Kidney (tissue), 13 donors: ENCODE measurements at regions not wholly inside any gene's neighbourhood (a gene's known extent, or its start where the extent isn't known, plus 50 kb on each side); places are given as distances from the start of the nearest gene placed in this dataset.

ENCODE experiments used
- DNase-seq, 5 donors: peaks; one replicate each; pipeline ENCODE4 v3.0.0-alpha.2; 2013 to 2020
- FAIRE-seq: peaks from 2 replicates; lab custom pipeline; 2012; peaks lifted over from hg19 to GRCh38; lab: Jason Lieb, UNC
- H3K27ac ChIP-seq, 2 donors: one replicate each; pipeline ENCODE4 v1.7.0; 2013; ENCODE audit warnings: low read depth in 2 of 2, low read length in 2 of 2, inconsistent platforms in 1 of 2
- H3K27me3 ChIP-seq: one replicate; pipeline ENCODE4 v1.7.1; 2013; ENCODE audit warnings: low read length, inconsistent platforms; ENCODE audit not compliant: control insufficient read depth, insufficient read depth
- H3K36me3 ChIP-seq, 3 donors: one replicate each; pipeline versions ENCODE4 v1.7.0 to v1.7.1; 2013; ENCODE audit warnings: low read length in 3 of 3, control low read depth in 1 of 3, inconsistent platforms in 1 of 3; ENCODE audit not compliant: insufficient read depth in 3 of 3, control insufficient read depth in 2 of 3
- H3K4me1 ChIP-seq, 3 donors: one replicate each; pipeline versions ENCODE4 v1.7.0 to v1.7.1; 2013; ENCODE audit warnings: low read length in 3 of 3, inconsistent platforms in 1 of 3, low read depth in 1 of 3; ENCODE audit not compliant: control insufficient read depth in 2 of 3, insufficient read depth in 2 of 3
- H3K4me3 ChIP-seq, 3 donors: one replicate each; pipeline versions ENCODE4 v1.7.0 to v1.8.1; 2013; ENCODE audit warnings: low read length in 3 of 3, control low read depth in 1 of 3, inconsistent platforms in 1 of 3
- H3K9ac ChIP-seq, 3 donors: one replicate each; pipeline versions ENCODE4 v1.7.0 to v1.7.1; 2013; ENCODE audit warnings: low read length in 3 of 3, control low read depth in 1 of 3, inconsistent platforms in 1 of 3
- H3K9me3 ChIP-seq, 3 donors: one replicate each; pipeline versions ENCODE4 v1.7.0 to v1.7.1; 2013; ENCODE audit warnings: low read length in 3 of 3, control low read depth in 1 of 3, inconsistent platforms in 1 of 3; ENCODE audit not compliant: control insufficient read depth in 2 of 3, insufficient read depth in 1 of 3
- intact Hi-C: fragments of 100-400 bp; cut with DNase I; formaldehyde crosslinking; loops from one replicate; pipeline ENCODE4 v1.11.1; 2022
- TF ChIP-seq, protein P1 (sequence below): IDR thresholded peaks from 3 replicates; pipeline ENCODE4 v1.5.1; 2012; ENCODE audit warnings: mild to moderate bottlenecking, moderate library complexity, borderline replicate concordance; ENCODE audit not compliant: insufficient read depth; ENCODE audit errors: extremely low read depth
- donor health status: control.
- donor health status: control.
- donor health status: control.
- donor health status: control.
- donor health status: control.
- donor health status: DM: yes; HTN: yes; CAD: no.
- donor health status: Normal renal cell carcinoma (clear cell type).

GRCh38 chr2:128451084-128452023, 132.7 kb upstream of the HS6ST1 start:
- Histone ChIP-seq H3K4me1 (peaks cover 0 to 3% (median 2%) of the 10 kb centered on the region in 3 donors), H3K4me3 (no peak overlapping the region), H3K27me3 (no peaks in the 10 kb centered on the region), H3K27ac (no peak overlapping the region), H3K36me3 (no peaks in the 10 kb centered on the region), H3K9me3 (peaks cover 0 to 6% (median 0%) of the 10 kb centered on the region in 3 donors), H3K9ac (no peak overlapping the region)
- intact Hi-C loops: no loop called here
- FAIRE-seq (no peak), DNase-seq (peak in 2 of 5 donors; percentile 5 to 37)
- TF ChIP-seq, protein P1, sequence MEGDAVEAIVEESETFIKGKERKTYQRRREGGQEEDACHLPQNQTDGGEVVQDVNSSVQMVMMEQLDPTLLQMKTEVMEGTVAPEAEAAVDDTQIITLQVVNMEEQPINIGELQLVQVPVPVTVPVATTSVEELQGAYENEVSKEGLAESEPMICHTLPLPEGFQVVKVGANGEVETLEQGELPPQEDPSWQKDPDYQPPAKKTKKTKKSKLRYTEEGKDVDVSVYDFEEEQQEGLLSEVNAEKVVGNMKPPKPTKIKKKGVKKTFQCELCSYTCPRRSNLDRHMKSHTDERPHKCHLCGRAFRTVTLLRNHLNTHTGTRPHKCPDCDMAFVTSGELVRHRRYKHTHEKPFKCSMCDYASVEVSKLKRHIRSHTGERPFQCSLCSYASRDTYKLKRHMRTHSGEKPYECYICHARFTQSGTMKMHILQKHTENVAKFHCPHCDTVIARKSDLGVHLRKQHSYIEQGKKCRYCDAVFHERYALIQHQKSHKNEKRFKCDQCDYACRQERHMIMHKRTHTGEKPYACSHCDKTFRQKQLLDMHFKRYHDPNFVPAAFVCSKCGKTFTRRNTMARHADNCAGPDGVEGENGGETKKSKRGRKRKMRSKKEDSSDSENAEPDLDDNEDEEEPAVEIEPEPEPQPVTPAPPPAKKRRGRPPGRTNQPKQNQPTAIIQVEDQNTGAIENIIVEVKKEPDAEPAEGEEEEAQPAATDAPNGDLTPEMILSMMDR: no peak

DNA sequence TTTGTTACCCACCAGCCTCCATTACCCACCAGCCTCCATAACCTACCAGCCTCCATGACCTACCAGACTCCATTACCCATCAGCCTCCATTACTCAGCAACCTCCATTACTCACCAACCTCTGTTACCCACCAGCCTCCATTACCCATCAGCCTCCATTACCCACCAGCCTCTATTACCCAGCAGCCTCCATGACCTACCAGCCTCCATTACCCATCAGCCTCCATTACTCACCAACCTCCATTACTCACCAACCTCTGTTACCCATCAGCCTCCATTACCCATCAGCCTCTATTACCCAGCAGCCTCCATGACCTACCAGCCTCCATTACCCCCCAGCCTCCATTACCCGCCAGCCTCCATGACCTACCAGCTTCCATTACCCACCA, 133.3 kb upstream of the HS6ST1 start:
- DNase-seq: peak in 1 of 5 donors; percentile 30

DNA sequence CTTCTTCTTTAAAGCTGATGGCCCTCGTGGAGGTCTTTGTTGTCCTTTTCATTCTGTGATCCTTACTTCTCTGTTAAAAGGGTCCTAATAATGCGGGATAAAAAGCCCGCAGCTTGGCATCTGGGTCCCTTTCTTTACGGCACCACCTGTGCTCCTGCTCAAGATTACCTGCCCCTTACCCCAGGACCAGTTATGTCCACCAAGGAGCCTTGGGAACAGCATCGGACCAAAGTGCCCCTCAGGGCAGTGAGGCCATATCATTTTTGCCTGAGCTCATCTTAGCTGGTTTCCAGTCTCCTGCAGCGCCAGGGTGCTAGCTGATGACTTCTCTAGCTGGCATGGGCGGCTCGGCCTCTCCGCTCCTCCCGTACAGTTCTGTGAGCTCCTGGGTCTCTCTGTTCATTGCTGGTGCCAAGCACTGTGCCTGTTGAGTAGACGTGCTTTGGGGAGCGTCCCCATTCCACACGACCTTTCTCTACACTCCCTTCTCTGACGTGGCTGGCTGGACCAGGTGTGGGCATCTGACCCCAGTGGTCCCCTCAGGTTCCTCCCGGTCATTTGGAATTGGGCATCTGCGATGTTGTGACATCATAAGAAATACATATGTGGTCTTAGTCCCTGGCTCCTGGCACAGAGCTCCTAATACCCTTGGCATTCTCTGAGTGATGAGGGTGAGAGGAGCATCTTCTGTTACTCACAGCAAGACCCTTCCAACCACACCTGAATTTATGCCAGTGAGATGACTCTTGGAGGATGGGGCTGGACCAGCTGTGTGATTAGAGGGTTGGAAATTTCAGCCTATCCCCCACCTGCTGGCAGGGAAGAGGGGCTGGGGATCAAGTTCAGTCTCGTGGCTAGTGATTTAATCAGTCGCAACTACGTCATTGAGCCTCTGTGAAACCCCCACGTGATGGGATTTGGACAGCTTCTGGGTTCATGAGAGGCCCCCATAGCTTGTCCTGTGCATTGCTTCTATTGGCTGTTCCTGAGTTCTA, 134.2 kb upstream of the HS6ST1 start:
- no peak overlapping the region for H3K27ac ChIP-seq
- DNase-seq (peak in 2 of 5 donors; percentile 22 to 26), FAIRE-seq (no peak)
- no peaks in the 10 kb centered on the region for H3K4me1 ChIP-seq
- no peak overlapping the region for H3K4me3 ChIP-seq
- intact Hi-C loops: no loop called here
- H3K36me3 ChIP-seq: no peaks in the 10 kb centered on the region
- TF ChIP-seq, protein P1: no peak
- peaks cover 0 to 6% (median 0%) of the 10 kb centered on the region in 3 donors for H3K9me3 ChIP-seq
- H3K9ac ChIP-seq: no peak overlapping the region
- no peaks in the 10 kb centered on the region for H3K27me3 ChIP-seq

More for the DNA sequence above, 133.3 kb upstream of the HS6ST1 start:
- Histone ChIP-seq H3K4me3 (no peak overlapping the region), H3K9me3 (peaks cover 0 to 6% (median 0%) of the 10 kb centered on the region in 3 donors), H3K36me3 (no peaks in the 10 kb centered on the region), H3K27me3 (no peaks in the 10 kb centered on the region), H3K9ac (no peak overlapping the region), H3K4me1 (peaks cover 0 to under 1% (median 0%) of the 10 kb centered on the region in 3 donors), H3K27ac (no peak overlapping the region)
- FAIRE-seq: no peak
- TF ChIP-seq, protein P1: no peak
- intact Hi-C loops: no loop called here
